B cell (primary cell): ENCODE measurements at regions not wholly inside any gene's neighbourhood (a gene's known extent, or its start where the extent isn't known, plus 50 kb on each side); places are given as distances from the start of the nearest gene placed in this dataset.

Experiments used
- ATAC-seq: fragments of 200-7000 bp; cut with Tn5 transposase; one replicate; pipeline ENCODE4 v1.10.0; 2021; ENCODE audit warnings: low read depth, mild to moderate bottlenecking, moderate number of reproducible peaks, moderate library complexity
- CTCF ChIA-PET: fragments of 350-600 bp; sonication (Branson Sonifier 250); formaldehyde crosslinking; loops from one replicate; lab custom pipeline; 2021; ENCODE audit warnings: antibody characterized with exemption, inconsistent platforms; lab: Charles Lee
- POLR2A ChIA-PET: fragments of 350-600 bp; sonication (Branson Sonifier 250); formaldehyde crosslinking; loops from one replicate; lab custom pipeline; 2021; ENCODE audit warnings: antibody characterized with exemption; lab: Charles Lee
- DNase-seq: peaks from one replicate; pipeline ENCODE4 v3.0.0; 2013
- H2AFZ ChIP-seq: 2 replicates; pipeline ENCODE4 v1.6.1; 2012; ENCODE audit warnings: mild to moderate bottlenecking, low read depth, low read length; ENCODE audit not compliant: insufficient read depth, poor library complexity, severe bottlenecking
- H3K27ac ChIP-seq, 2 donors: 1 replicate in 1 of 2; 2 replicates in 1 of 2; pipeline ENCODE4 v1.5.1; 2012 to 2013; ENCODE audit warnings: low read length in 2 of 2, mild to moderate bottlenecking in 2 of 2, moderate library complexity in 1 of 2
- H3K27me3 ChIP-seq, 4 experiments: fragments of 200-600 bp in 1 of 4; sonication (generic) in 1 of 4; replicated peaks in 1 of 4; 1 replicate in 2 of 4; 2 replicates in 2 of 4; pipeline versions ENCODE4 v1.6.1 to v1.7.0; 2013 to 2016; ENCODE audit warnings: low read length in 3 of 4, mild to moderate bottlenecking in 2 of 4, mixed read lengths in 1 of 4, moderate library complexity in 1 of 4; ENCODE audit not compliant: insufficient read depth in 4 of 4, control insufficient read depth in 3 of 4; ENCODE audit errors: control extremely low read depth in 1 of 4
- H3K36me3 ChIP-seq, 2 experiments: replicated peaks in 1 of 2; 1 replicate in 1 of 2; 2 replicates in 1 of 2; pipeline versions ENCODE4 v1.6.1 to v1.7.1; 2013; ENCODE audit warnings: low read length in 1 of 2; ENCODE audit not compliant: insufficient read depth in 2 of 2, control insufficient read depth in 1 of 2; ENCODE audit errors: control extremely low read depth in 1 of 2, extremely low read depth in 1 of 2
- H3K4me1 ChIP-seq, 2 donors: fragments of 200-600 bp in 1 of 2; sonication (generic) in 1 of 2; 1 replicate in 1 of 2; 2 replicates in 1 of 2; pipeline versions ENCODE4 v1.5.1 to v1.6.1; 2013 to 2017; ENCODE audit warnings: low read length in 2 of 2; ENCODE audit not compliant: control insufficient read depth in 2 of 2, insufficient read depth in 2 of 2
- H3K4me2 ChIP-seq: replicated peaks from 2 replicates; pipeline ENCODE3; 2012; ENCODE audit warnings: mild to moderate bottlenecking, low read depth, low read length; ENCODE audit not compliant: poor library complexity, severe bottlenecking
- H3K4me3 ChIP-seq, 5 experiments: fragments of 200-600 bp in 1 of 5; sonication (generic) in 1 of 5; 1 replicate in 3 of 5; 2 replicates in 2 of 5; pipeline versions ENCODE4 v1.5.1 to v1.7.0; 2011 to 2016; ENCODE audit warnings: low read length in 4 of 5, mild to moderate bottlenecking in 4 of 5, low read depth in 2 of 5, control low read depth in 1 of 5, moderate library complexity in 1 of 5; ENCODE audit not compliant: insufficient read depth in 1 of 5; ENCODE audit errors: control extremely low read depth in 1 of 5, extremely low read depth in 1 of 5
- H3K79me2 ChIP-seq: fragments of 200-600 bp; sonication (generic); one replicate; pipeline ENCODE4 v1.6.0; 2016; ENCODE audit warnings: low read length; ENCODE audit not compliant: control insufficient read depth, insufficient read depth
- H3K9ac ChIP-seq: fragments of 200-600 bp; sonication (generic); 2 replicates; pipeline ENCODE4 v1.6.1; 2017; ENCODE audit warnings: mild to moderate bottlenecking, low read length, moderate library complexity
- H3K9me3 ChIP-seq, 3 donors: one replicate each; pipeline versions ENCODE4 v1.6.1 to v1.7.1; 2013; ENCODE audit warnings: low read length in 2 of 3; ENCODE audit not compliant: control insufficient read depth in 2 of 3, insufficient read depth in 1 of 3; ENCODE audit errors: control extremely low read depth in 1 of 3
- H4K20me1 ChIP-seq: 2 replicates; pipeline ENCODE4 v1.6.0; 2012; ENCODE audit warnings: mild to moderate bottlenecking, low read length; ENCODE audit not compliant: insufficient read depth, control insufficient read depth, poor library complexity, severe bottlenecking
- H3K27ac Mint-ChIP-seq: one replicate; pipeline ENCODE4 v1.8.0; 2021; ENCODE audit warnings: mixed read lengths
- H3K27me3 Mint-ChIP-seq: one replicate; pipeline ENCODE4 v1.8.0; 2021; ENCODE audit warnings: mixed read lengths
- H3K4me1 Mint-ChIP-seq: one replicate; pipeline ENCODE4 v1.8.0; 2021; ENCODE audit warnings: mixed read lengths
- H3K4me3 Mint-ChIP-seq: one replicate; pipeline ENCODE4 v1.8.0; 2021; ENCODE audit warnings: mixed read lengths
- H3K9me3 Mint-ChIP-seq: one replicate; pipeline ENCODE4 v1.8.0; 2022; ENCODE audit warnings: mixed read lengths; ENCODE audit not compliant: insufficient read depth
- CTCF ChIP-seq: fragments of 200-600 bp; IDR thresholded peaks from one replicate; pipeline ENCODE4 v1.8.0; 2022; ENCODE audit warnings: antibody characterized with exemption, mild to moderate bottlenecking
- EZH2 ChIP-seq: IDR thresholded peaks from 2 replicates; pipeline ENCODE4 v1.6.1; 2012; ENCODE audit warnings: borderline replicate concordance, low read depth, mild to moderate bottlenecking, moderate library complexity, low read length; ENCODE audit not compliant: insufficient read depth, poor library complexity, severe bottlenecking
- WGBS: methylation state at CpG from one replicate; pipeline ENCODE4 v1.1.5; 2013; ENCODE audit warnings: missing lambda C conversion rate; ENCODE audit not compliant: insufficient coverage; 5-methylcytosine and 5-hydroxymethylcytosine counted together
- intact Hi-C: fragments of 100-400 bp; cut with micrococcal nuclease; formaldehyde crosslinking; loops from one replicate; pipeline ENCODE4 v1.10.0; 2022

GRCh38 chr10:124313374-124313773, 105.3 kb downstream of the OAT start:
- Histone ChIP-seq H3K27me3 (no peaks in the 10 kb centered on the region), H3K4me3 (no peak overlapping the region), H4K20me1 (no peaks in the 10 kb centered on the region), H2AFZ (no peak overlapping the region), H3K36me3 (no peaks in the 10 kb centered on the region), H3K4me2 (no peak overlapping the region), H3K4me1 (no peaks in the 10 kb centered on the region), H3K9me3 (no peaks in the 10 kb centered on the region), H3K27ac (no peak overlapping the region), H3K79me2 (no peaks in the 10 kb centered on the region), H3K9ac (no peak overlapping the region)
- WGBS, result 93% methylated on average over 3 of the region's 4 CpGs
- peaks cover 2% of the 10 kb centered on the region for H3K9me3 Mint-ChIP-seq
- ChIA-PET POLR2A (no interaction called here), CTCF (no interaction called here)
- no peak for TF ChIP-seq CTCF
- TF ChIP-seq EZH2, result no peak
- DNase-seq, result no peak
- H3K27ac Mint-ChIP-seq, result no peak overlapping the region
- ATAC-seq, result no peak
- no peaks in the 10 kb centered on the region for H3K27me3 Mint-ChIP-seq
- intact Hi-C loops, result no loop called here
- no peaks in the 10 kb centered on the region for H3K4me1 Mint-ChIP-seq
- no peak overlapping the region for H3K4me3 Mint-ChIP-seq

GRCh38 chr10:124308811-124309210, 109.9 kb downstream of the OAT start:
- H3K4me3 ChIP-seq, result no peak overlapping the region
- CTCF ChIA-PET, result no interaction called here

More at GRCh38 chr10:124308811-124309210, 109.9 kb downstream of the OAT start:
- no peak overlapping the region for H3K4me2 ChIP-seq
- WGBS, result 100% methylated on average over 4 of the region's 7 CpGs
- no peak overlapping the region for H3K9ac ChIP-seq
- H3K9me3 ChIP-seq, result no peaks in the 10 kb centered on the region
- no peaks in the 10 kb centered on the region for H3K79me2 ChIP-seq
- Mint-ChIP-seq H3K27ac (no peak overlapping the region), H3K4me1 (no peaks in the 10 kb centered on the region), H3K4me3 (no peak overlapping the region), H3K27me3 (no peaks in the 10 kb centered on the region), H3K9me3 (peaks cover 2% of the 10 kb centered on the region)
- H3K36me3 ChIP-seq, result no peaks in the 10 kb centered on the region
- intact Hi-C loops, result no loop called here
- H4K20me1 ChIP-seq, result no peaks in the 10 kb centered on the region
- H3K27me3 ChIP-seq, result no peaks in the 10 kb centered on the region
- H3K4me1 ChIP-seq, result no peaks in the 10 kb centered on the region
- no peak for ATAC-seq
- no peak for DNase-seq
- no peak for TF ChIP-seq CTCF
- no peak for TF ChIP-seq EZH2
- POLR2A ChIA-PET, result no interaction called here
- H2AFZ ChIP-seq, result no peak overlapping the region
- H3K27ac ChIP-seq, result no peak overlapping the region
